A549 (cell line): ENCODE measurements at regions not wholly inside any gene's neighbourhood (a gene's known extent, or its start where the extent isn't known, plus 50 kb on each side); places are given as distances from the start of the nearest gene placed in this dataset.

Source experiments
- ATAC-seq, 2 experiments: fragments of 200-7000 bp in 1 of 2; fragments of >200 bp in 1 of 2; cut with Nextera tagmentation in 1 of 2; cut with Tn5 transposase in 1 of 2; 3 replicates each; pipeline versions ENCODE4 v1.8.0 to v1.9.1; 2018 to 2020; ENCODE audit warnings: mild to moderate bottlenecking in 1 of 2, moderate library complexity in 1 of 2
- CTCF ChIA-PET: fragments of 300-600 bp; sonication (Branson Sonifier 250); formaldehyde crosslinking; extraction: SDS; loops from one replicate; lab custom pipeline; 2021; ENCODE audit warnings: antibody characterized with exemption, inconsistent platforms; lab: Yijun Ruan, JAX
- POLR2A ChIA-PET: fragments of 350-600 bp; formaldehyde crosslinking; extraction: SDS; loops from one replicate; lab custom pipeline; 2021; ENCODE audit warnings: antibody characterized with exemption, inconsistent platforms; lab: Yijun Ruan, JAX
- DNase-seq, 2 experiments: peaks; one replicate each; pipeline versions ENCODE4 v3.0.0 to v3.0.0-alpha.2; 2011 to 2016; ENCODE audit warnings: low read depth in 1 of 2, low spot score in 1 of 2
- FAIRE-seq: peaks from 2 replicates; lab custom pipeline; 2011; peaks lifted over from hg19 to GRCh38; lab: Jason Lieb, UNC
- H3K27ac ChIP-seq, 2 experiments: fragments of >200 bp; sonication (Bioruptor Twin); formaldehyde crosslinking; 3 replicates each; pipeline ENCODE4 v1.5.1; 2016 to 2017
- H3K4me1 ChIP-seq: fragments of >200 bp; sonication (Bioruptor Twin); formaldehyde crosslinking; 3 replicates; pipeline ENCODE4 v1.6.1; 2016
- H3K4me2 ChIP-seq: fragments of >200 bp; sonication (Bioruptor Twin); formaldehyde crosslinking; 3 replicates; pipeline ENCODE4 v1.6.1; 2016
- H3K4me3 ChIP-seq: fragments of >200 bp; sonication (Bioruptor Twin); formaldehyde crosslinking; 3 replicates; pipeline ENCODE4 v1.5.1; 2016
- H3K9me3 ChIP-seq: fragments of >200 bp; sonication (Bioruptor Twin); formaldehyde crosslinking; 3 replicates; pipeline ENCODE4 v1.6.1; 2016
- BHLHE40 ChIP-seq: IDR thresholded peaks from 2 replicates; pipeline ENCODE4 v1.6.1; 2012; ENCODE audit warnings: low read depth, low read length, inconsistent platforms
- CBX2 ChIP-seq: fragments of 200-600 bp; sonication (generic); IDR thresholded peaks from 2 replicates; pipeline ENCODE4 v1.6.1; 2016; ENCODE audit warnings: low read depth, mild to moderate bottlenecking, borderline replicate concordance
- CHD4 ChIP-seq: fragments of 200-600 bp; sonication (generic); IDR thresholded peaks from 2 replicates; pipeline ENCODE4 v1.6.1; 2016; ENCODE audit warnings: antibody characterized with exemption, mild to moderate bottlenecking, borderline replicate concordance
- EHF ChIP-seq: fragments of 250-450 bp; sonication (Bioruptor Pico); IDR thresholded peaks from 2 replicates; pipeline ENCODE4 v1.5.0; 2020; ENCODE audit warnings: mild to moderate bottlenecking
- EHMT2 ChIP-seq: fragments of 200-600 bp; sonication (generic); IDR thresholded peaks from 2 replicates; pipeline ENCODE4 v1.6.1; 2016; ENCODE audit warnings: antibody characterized with exemption, low read depth, mild to moderate bottlenecking, moderate library complexity
- EP300 ChIP-seq, 2 experiments: fragments of >200 bp; sonication (Bioruptor Twin); formaldehyde crosslinking; IDR thresholded peaks; 2 replicates in 1 of 2; 3 replicates in 1 of 2; pipeline ENCODE4 v1.6.1; 2016 to 2017
- FOSL2 ChIP-seq, 2 experiments: fragments of 450-650 bp in 1 of 2; fragments of >200 bp in 1 of 2; sonication (Bioruptor Twin) in 1 of 2; formaldehyde crosslinking; IDR thresholded peaks; 2 replicates each; pipeline versions ENCODE4 v1.5.0 to v1.6.1; 2016 to 2020; ENCODE audit warnings: mild to moderate bottlenecking in 1 of 2, moderate library complexity in 1 of 2
- GATA3 ChIP-seq: IDR thresholded peaks from 2 replicates; pipeline ENCODE4 v1.6.1; 2012; ENCODE audit warnings: borderline replicate concordance
- HDAC2 ChIP-seq: fragments of 200-600 bp; sonication (generic); IDR thresholded peaks from 2 replicates; pipeline ENCODE4 v1.6.1; 2016
- HEYL ChIP-seq: fragments of 250-450 bp; sonication (Bioruptor Pico); IDR thresholded peaks from 2 replicates; pipeline ENCODE4 v1.8.0; 2021; ENCODE audit warnings: mild to moderate bottlenecking, moderate library complexity
- HOXA7 ChIP-seq: fragments of 250-450 bp; sonication (Bioruptor Pico); IDR thresholded peaks from 2 replicates; pipeline ENCODE4 v1.5.0; 2020; ENCODE audit warnings: mild to moderate bottlenecking, moderate library complexity
- HOXB13 ChIP-seq: fragments of 250-450 bp; sonication (Bioruptor Pico); IDR thresholded peaks from 2 replicates; pipeline ENCODE4 v1.5.0; 2020; ENCODE audit warnings: low read depth, mild to moderate bottlenecking, moderate library complexity
- HOXB5 ChIP-seq: fragments of 250-450 bp; sonication (Bioruptor Pico); IDR thresholded peaks from 2 replicates; pipeline ENCODE4 v1.5.0; 2020; ENCODE audit warnings: mild to moderate bottlenecking, moderate library complexity
- KDM5A ChIP-seq: fragments of 200-600 bp; sonication (generic); IDR thresholded peaks from 2 replicates; pipeline ENCODE4 v1.6.1; 2016; ENCODE audit warnings: antibody characterized with exemption, mild to moderate bottlenecking
- PHF8 ChIP-seq: fragments of 200-600 bp; sonication (generic); IDR thresholded peaks from 2 replicates; pipeline ENCODE4 v1.6.1; 2016; ENCODE audit warnings: low read depth, mild to moderate bottlenecking, antibody characterized with exemption, moderate library complexity, borderline replicate concordance
- POLR2AphosphoS2 ChIP-seq: conservative IDR thresholded peaks from 2 replicates; pipeline ENCODE4 v1.6.1; 2012; ENCODE audit warnings: low read length, improper control_type of control experiment, inconsistent platforms
- RAD21 ChIP-seq, 2 experiments: fragments of >200 bp in 1 of 2; sonication (Bioruptor Twin) in 1 of 2; formaldehyde crosslinking in 1 of 2; IDR thresholded peaks in 1 of 2; conservative IDR thresholded peaks in 1 of 2; 2 replicates in 1 of 2; 3 replicates in 1 of 2; pipeline ENCODE4 v1.6.1; 2012 to 2018; ENCODE audit warnings: inconsistent platforms in 1 of 2
- RARB ChIP-seq: fragments of 250-450 bp; sonication (Bioruptor Pico); IDR thresholded peaks from 2 replicates; pipeline ENCODE4 v1.8.0; 2021; ENCODE audit warnings: mild to moderate bottlenecking, moderate library complexity
- RFX5 ChIP-seq: fragments of 450-650 bp; IDR thresholded peaks from 2 replicates; pipeline ENCODE4 v1.7.1; 2014; ENCODE audit warnings: antibody characterized with exemption, mild to moderate bottlenecking, moderate library complexity
- SMC3 ChIP-seq: fragments of >200 bp; sonication (Bioruptor Twin); formaldehyde crosslinking; IDR thresholded peaks from 3 replicates; pipeline ENCODE4 v1.6.1; 2018; ENCODE audit warnings: inconsistent platforms
- TFCP2L1 ChIP-seq: fragments of 250-450 bp; sonication (Bioruptor Pico); IDR thresholded peaks from 2 replicates; pipeline ENCODE4 v1.5.0; 2021; ENCODE audit warnings: mild to moderate bottlenecking
- ZFP36 ChIP-seq: fragments of 450-650 bp; IDR thresholded peaks from 2 replicates; pipeline ENCODE4 v1.6.1; 2014; ENCODE audit warnings: borderline replicate concordance; ENCODE audit not compliant: partially characterized antibody
- WGBS: methylation state at CpG from one replicate; pipeline ENCODE4 v1.1.6; 2017; ENCODE audit errors: missing lambda C conversion rate; 5-methylcytosine and 5-hydroxymethylcytosine counted together
- TF ChIP-seq, protein P1 (sequence below): fragments of >200 bp; sonication (Bioruptor Twin); formaldehyde crosslinking; IDR thresholded peaks from 2 replicates; pipeline ENCODE4 v1.6.1; 2016
- TF ChIP-seq, protein P2 (sequence below): fragments of 200-600 bp; sonication (generic); IDR thresholded peaks from 2 replicates; pipeline ENCODE4 v1.6.1; 2016; ENCODE audit warnings: antibody characterized with exemption, mild to moderate bottlenecking, moderate library complexity
- TF ChIP-seq, protein P3 (sequence below): IDR thresholded peaks from 2 replicates; pipeline ENCODE4 v1.6.1; 2012
- TF ChIP-seq, protein P4 (sequence below): fragments of 450-650 bp; IDR thresholded peaks from 2 replicates; pipeline ENCODE4 v1.6.1; 2014; ENCODE audit warnings: antibody characterized with exemption

DNA sequence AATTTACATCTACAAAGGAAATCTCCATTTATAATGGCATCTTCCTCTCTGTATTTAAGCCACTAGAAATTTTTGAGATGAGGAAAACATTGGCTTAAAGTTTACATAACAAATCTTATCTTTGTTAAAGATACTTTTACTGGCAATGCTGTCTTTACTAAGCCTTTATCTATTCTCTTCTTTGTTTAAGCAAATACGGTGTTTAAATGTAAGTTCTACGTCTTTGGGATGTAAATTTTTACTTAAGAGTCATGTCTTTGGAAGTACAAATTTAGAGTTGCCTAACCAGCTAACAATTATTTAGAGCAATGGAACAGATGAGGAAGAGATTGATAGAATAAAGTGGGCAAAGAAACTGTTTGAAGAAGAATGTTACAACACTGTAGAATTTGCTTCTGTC lies 1024.0 kb upstream of the PCDH10 start:
- ATAC-seq (no peak), FAIRE-seq (no peak), DNase-seq (no peak)
- Histone ChIP-seq H3K4me2 (no peak overlapping the region), H3K4me3 (no peak overlapping the region), H3K9me3 (no peaks in the 10 kb centered on the region), H3K4me1 (no peaks in the 10 kb centered on the region), H3K27ac (no peak overlapping the region)
- WGBS, result 37% methylated on average over 2 of the region's 2 CpGs
- CTCF ChIA-PET, result no interaction called here
- TF ChIP-seq TFCP2L1 (CRISPR knock-in tag), result no peak
- TF ChIP-seq HOXB5 (CRISPR knock-in tag), result no peak
- no peak for TF ChIP-seq HOXA7 (CRISPR knock-in tag)
- TF ChIP-seq, protein P1, sequence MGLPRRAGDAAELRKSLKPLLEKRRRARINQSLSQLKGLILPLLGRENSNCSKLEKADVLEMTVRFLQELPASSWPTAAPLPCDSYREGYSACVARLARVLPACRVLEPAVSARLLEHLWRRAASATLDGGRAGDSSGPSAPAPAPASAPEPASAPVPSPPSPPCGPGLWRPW, result no peak
- TF ChIP-seq SMC3, result no peak
- no peak for TF ChIP-seq RARB (CRISPR knock-in tag)
- TF ChIP-seq, protein P2, sequence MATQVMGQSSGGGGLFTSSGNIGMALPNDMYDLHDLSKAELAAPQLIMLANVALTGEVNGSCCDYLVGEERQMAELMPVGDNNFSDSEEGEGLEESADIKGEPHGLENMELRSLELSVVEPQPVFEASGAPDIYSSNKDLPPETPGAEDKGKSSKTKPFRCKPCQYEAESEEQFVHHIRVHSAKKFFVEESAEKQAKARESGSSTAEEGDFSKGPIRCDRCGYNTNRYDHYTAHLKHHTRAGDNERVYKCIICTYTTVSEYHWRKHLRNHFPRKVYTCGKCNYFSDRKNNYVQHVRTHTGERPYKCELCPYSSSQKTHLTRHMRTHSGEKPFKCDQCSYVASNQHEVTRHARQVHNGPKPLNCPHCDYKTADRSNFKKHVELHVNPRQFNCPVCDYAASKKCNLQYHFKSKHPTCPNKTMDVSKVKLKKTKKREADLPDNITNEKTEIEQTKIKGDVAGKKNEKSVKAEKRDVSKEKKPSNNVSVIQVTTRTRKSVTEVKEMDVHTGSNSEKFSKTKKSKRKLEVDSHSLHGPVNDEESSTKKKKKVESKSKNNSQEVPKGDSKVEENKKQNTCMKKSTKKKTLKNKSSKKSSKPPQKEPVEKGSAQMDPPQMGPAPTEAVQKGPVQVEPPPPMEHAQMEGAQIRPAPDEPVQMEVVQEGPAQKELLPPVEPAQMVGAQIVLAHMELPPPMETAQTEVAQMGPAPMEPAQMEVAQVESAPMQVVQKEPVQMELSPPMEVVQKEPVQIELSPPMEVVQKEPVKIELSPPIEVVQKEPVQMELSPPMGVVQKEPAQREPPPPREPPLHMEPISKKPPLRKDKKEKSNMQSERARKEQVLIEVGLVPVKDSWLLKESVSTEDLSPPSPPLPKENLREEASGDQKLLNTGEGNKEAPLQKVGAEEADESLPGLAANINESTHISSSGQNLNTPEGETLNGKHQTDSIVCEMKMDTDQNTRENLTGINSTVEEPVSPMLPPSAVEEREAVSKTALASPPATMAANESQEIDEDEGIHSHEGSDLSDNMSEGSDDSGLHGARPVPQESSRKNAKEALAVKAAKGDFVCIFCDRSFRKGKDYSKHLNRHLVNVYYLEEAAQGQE, result no peak
- TF ChIP-seq CBX2, result no peak
- no peak for TF ChIP-seq KDM5A
- TF ChIP-seq EHMT2, result no peak
- no peak for TF ChIP-seq FOSL2 (IDR thresholded peaks at IDR 0.05)
- no peak for TF ChIP-seq FOSL2 (CRISPR knock-in tag; IDR thresholded peaks at IDR 0.05)
- TF ChIP-seq HDAC2, result no peak
- POLR2A ChIA-PET, result no interaction called here

DNA sequence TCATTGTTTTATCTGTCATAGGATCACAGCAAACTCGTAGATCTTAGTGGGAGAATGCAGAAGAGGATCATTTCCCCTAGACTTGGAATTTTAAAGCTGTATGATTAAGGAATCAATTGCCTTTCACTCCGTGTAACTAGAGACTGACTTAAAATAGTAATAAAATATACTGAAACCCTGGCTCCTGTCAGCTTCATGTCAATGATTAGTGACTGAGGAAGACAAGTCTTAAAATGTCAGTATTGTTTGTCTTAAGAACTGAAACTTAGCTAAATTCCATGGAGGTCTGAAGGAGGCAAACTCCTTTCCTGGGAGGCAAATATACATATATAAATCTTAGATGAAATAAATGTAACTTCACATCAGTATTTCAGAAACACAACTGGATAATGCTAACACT lies 1016.7 kb upstream of the PCDH10 start:
- CTCF ChIA-PET, result no interaction called here
- FAIRE-seq, result no peak

DNA sequence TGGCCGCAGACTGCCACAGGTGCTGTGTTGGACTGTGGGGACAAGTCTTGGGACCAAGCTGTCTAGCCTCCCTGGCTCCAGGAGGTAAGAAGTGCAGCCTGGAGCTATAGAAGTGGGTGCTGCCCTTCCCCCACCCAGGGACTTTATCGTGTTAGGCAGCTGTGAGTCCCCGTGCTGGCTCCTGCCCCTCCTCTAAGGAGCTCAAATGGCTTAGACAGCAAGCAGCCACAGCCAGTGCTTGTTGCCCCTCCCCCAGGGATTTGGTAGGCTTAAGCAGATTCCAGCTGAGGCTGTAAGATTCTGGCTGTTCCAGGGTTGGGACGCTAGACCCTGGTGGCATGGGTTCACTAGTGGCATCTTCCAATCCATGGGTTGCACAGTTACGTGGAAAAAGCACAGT lies 979.4 kb upstream of the PCDH10 start:
- DNase-seq (no peak), FAIRE-seq (no peak), ATAC-seq (no peak)
- TF ChIP-seq GATA3 (no peak), EHMT2 (no peak), HOXB5 (CRISPR knock-in tag) (no peak), EP300 (IDR thresholded peaks at IDR 0.05) (no peak), BHLHE40 (no peak), HEYL (CRISPR knock-in tag) (no peak), FOSL2 (IDR thresholded peaks at IDR 0.05) (no peak), FOSL2 (CRISPR knock-in tag; IDR thresholded peaks at IDR 0.05) (no peak), HOXB13 (CRISPR knock-in tag) (no peak), POLR2AphosphoS2 (no peak), CHD4 (no peak), ZFP36 (no peak), RAD21 (conservative IDR thresholded peaks at IDR 0.05 in 1 of 2, IDR thresholded peaks at IDR 0.05 in 1 of 2) (no peak)
- TF ChIP-seq, protein P3, sequence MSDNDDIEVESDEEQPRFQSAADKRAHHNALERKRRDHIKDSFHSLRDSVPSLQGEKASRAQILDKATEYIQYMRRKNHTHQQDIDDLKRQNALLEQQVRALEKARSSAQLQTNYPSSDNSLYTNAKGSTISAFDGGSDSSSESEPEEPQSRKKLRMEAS, result no peak
- H3K4me3 ChIP-seq, result no peak overlapping the region
- H3K4me1 ChIP-seq, result no peaks in the 10 kb centered on the region
- no CpG with 5 or more reads among the region's 5 CpGs for WGBS
- CTCF ChIA-PET, result no interaction called here
- H3K4me2 ChIP-seq, result no peak overlapping the region
- POLR2A ChIA-PET, result no interaction called here
- H3K27ac ChIP-seq, result no peak overlapping the region
- H3K9me3 ChIP-seq, result no peaks in the 10 kb centered on the region

More for the DNA sequence above, 1016.7 kb upstream of the PCDH10 start:
- H3K27ac ChIP-seq, result no peak overlapping the region
- ATAC-seq (no peak), DNase-seq (no peak)
- no peak overlapping the region for H3K4me3 ChIP-seq
- TF ChIP-seq KDM5A, result no peak
- TF ChIP-seq EHF, result no peak
- no peak for TF ChIP-seq HOXA7 (CRISPR knock-in tag)
- no peak for TF ChIP-seq PHF8
- TF ChIP-seq RFX5, result no peak
- no peak for TF ChIP-seq HOXB13 (CRISPR knock-in tag)
- TF ChIP-seq, protein P4, sequence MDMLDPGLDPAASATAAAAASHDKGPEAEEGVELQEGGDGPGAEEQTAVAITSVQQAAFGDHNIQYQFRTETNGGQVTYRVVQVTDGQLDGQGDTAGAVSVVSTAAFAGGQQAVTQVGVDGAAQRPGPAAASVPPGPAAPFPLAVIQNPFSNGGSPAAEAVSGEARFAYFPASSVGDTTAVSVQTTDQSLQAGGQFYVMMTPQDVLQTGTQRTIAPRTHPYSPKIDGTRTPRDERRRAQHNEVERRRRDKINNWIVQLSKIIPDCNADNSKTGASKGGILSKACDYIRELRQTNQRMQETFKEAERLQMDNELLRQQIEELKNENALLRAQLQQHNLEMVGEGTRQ, result no peak
- TF ChIP-seq EHMT2, result no peak
- no peak overlapping the region for H3K4me2 ChIP-seq
- POLR2A ChIA-PET, result no interaction called here
- WGBS, result 2% methylated on average over 2 of the region's 2 CpGs
- H3K9me3 ChIP-seq, result no peaks in the 10 kb centered on the region
- H3K4me1 ChIP-seq, result no peaks in the 10 kb centered on the region
